Germinal center (tissue), 1 donor: ENCODE measurements at regions not wholly inside any gene's neighbourhood (a gene's known extent, or its start where the extent isn't known, plus 50 kb on each side); places are given as distances from the start of the nearest gene placed in this dataset.

Experiments
- DNase-seq: peaks from one replicate; pipeline ENCODE4 v3.0.0; 2012; ENCODE audit warnings: mixed read lengths, low spot score

- no peak for DNase-seq
These were observed 165.6 kb upstream of the IER5L start for GRCh38 chr9:129343424-129344375.

GRCh38 chr9:129342591-129343423 is 164.7 kb upstream of the IER5L start:
- no peak for DNase-seq

GRCh38 chr9:129341987-129342348 is 163.9 kb upstream of the IER5L start:
- no peak for DNase-seq

- no peak for DNase-seq
These were observed 163.3 kb upstream of the IER5L start for GRCh38 chr9:129341171-129341986.

- DNase-seq: no peak
These were observed 162.5 kb upstream of the IER5L start for GRCh38 chr9:129340427-129341170.

- DNase-seq: no peak
These were observed 161.6 kb upstream of the IER5L start for GRCh38 chr9:129339539-129340157.

GRCh38 chr9:129338724-129339430 is 160.8 kb upstream of the IER5L start:
- DNase-seq: no peak

GRCh38 chr9:129337336-129338140 is 159.5 kb upstream of the IER5L start:
- DNase-seq: no peak

- DNase-seq: peak; percentile 72
These were observed 158.7 kb upstream of the IER5L start for GRCh38 chr9:129336601-129337331.

- no peak for DNase-seq
These were observed 158.1 kb upstream of the IER5L start for GRCh38 chr9:129336130-129336528.

GRCh38 chr9:129335464-129336129 is 157.5 kb upstream of the IER5L start:
- DNase-seq: no peak

GRCh38 chr9:129334105-129334935 is 156.3 kb upstream of the IER5L start:
- no peak for DNase-seq

- DNase-seq: no peak
These were observed 155.6 kb upstream of the IER5L start for GRCh38 chr9:129333617-129334104.

- no peak for DNase-seq
These were observed 154.5 kb upstream of the IER5L start for GRCh38 chr9:129332581-129332980.

GRCh38 chr9:129331772-129332500 is 153.9 kb upstream of the IER5L start:
- DNase-seq: no peak

GRCh38 chr9:129331493-129331765 is 153.4 kb upstream of the IER5L start:
- DNase-seq: no peak
